HG03442 (cell line): ENCODE measurements at regions not wholly inside any gene's neighbourhood (a gene's known extent, or its start where the extent isn't known, plus 50 kb on each side); places are given as distances from the start of the nearest gene placed in this dataset.

ENCODE experiments used
- ATAC-seq: cut with Tn5 transposase; IDR thresholded peaks from one replicate; pipeline ENCODE4 v1.9.1; 2021; ENCODE audit warnings: mild to moderate bottlenecking, moderate library complexity; ENCODE audit not compliant: unreplicated experiment

DNA sequence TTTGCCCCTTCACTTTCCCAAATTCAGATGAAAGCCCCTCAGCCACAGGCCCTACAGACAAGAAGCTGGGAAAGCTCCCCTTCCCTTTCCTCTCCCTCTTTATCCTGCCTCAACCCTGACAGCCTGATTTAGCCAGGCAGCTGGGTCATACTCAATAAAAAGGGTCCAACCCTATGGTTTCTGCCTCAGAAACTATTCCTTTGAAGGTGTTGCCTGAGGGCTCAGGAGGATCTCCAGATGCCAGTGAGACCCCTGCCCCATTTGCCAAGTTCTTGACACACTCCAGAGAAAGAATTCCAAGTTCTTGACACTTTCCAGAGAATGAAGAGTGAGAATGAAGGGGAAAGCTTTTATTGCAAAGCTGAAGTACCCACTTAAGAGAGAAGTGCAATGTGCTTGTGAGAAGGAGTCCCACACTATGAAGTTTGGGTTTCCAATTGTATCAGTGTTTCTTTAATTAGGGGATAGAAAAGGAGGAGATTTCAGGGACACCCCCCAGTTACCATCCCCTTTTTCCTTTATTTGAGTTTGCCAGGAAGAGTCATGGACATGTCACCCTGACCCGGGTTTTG, 576.2 kb downstream of the METTL4 start:
- ATAC-seq: no peak

DNA sequence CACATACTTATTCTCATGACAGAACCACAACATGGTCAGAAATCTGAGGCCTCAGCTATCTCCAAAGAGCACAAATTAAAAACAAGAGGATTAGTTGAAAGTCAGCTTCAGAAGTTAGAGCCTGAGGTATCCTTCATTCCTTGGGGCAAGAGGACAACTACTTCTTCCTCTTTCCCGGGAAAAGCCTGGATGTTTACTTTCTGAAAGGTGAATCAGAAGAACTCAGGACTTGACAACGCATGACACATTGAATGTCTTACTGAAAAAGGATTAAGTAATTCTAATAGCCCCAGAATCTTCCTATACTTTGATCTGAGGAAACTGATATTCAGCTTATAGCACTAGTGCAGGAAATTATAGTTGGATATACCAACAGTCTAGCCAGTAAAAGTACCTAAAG, 573.2 kb downstream of the METTL4 start:
- ATAC-seq: no peak

DNA sequence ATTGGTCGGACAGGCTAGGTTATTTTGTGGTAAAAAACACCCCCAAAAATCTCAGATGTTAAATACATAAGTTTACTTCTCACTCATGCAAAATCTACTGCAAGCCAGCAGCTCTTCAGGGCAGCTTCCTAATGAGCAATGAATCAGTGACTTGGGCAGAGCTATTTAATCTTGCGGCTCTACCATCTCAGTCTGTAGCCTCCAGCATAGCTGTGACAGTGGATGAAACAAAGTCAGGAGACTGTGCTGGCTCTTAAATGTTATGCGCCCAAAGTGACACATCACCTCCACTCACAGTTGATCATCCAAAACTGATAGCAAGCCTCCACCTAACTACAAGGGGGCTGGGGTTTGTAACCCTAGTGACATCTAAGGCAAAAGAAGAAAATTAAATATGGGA, 571.9 kb downstream of the METTL4 start:
- ATAC-seq: no peak

DNA sequence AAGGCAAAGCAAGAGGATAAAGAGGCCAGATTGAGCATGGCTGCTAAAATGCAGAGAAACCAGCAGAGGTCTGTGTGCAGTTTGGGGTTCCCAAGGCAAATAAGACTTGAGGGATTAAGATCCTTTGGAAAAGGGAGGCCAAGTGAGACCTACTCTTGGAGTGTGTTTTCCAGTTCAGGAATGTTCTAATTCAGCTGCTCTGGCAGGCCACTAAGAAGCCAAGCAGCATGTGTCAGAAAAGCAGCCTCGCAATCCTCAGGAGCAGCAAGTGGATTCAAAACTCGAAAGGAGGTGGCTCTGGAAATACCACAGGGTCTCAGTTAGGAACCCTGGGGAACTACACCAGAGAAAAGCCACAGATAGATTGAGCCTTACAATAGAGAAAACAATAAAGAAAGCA, 569.2 kb downstream of the METTL4 start:
- no peak for ATAC-seq

DNA sequence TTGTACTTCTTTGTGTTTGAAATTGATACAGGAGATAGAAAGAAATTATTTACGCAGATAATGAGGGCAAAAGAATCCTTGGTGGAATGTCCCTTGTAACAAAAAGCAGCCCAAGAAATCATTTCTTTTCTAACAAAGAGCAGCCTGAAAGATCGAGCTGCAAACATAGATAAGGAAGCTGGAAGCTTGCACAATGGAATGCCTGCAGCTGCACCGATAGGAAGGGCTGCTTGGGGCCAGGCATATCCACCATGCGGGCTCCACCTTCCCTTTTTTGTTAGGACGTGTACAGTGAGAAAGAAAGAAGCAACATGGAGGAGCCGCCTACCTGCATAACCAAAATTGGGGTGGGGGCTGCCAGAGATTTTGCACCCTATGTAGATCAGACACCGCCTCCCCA, 568.7 kb downstream of the METTL4 start:
- ATAC-seq: no peak

DNA sequence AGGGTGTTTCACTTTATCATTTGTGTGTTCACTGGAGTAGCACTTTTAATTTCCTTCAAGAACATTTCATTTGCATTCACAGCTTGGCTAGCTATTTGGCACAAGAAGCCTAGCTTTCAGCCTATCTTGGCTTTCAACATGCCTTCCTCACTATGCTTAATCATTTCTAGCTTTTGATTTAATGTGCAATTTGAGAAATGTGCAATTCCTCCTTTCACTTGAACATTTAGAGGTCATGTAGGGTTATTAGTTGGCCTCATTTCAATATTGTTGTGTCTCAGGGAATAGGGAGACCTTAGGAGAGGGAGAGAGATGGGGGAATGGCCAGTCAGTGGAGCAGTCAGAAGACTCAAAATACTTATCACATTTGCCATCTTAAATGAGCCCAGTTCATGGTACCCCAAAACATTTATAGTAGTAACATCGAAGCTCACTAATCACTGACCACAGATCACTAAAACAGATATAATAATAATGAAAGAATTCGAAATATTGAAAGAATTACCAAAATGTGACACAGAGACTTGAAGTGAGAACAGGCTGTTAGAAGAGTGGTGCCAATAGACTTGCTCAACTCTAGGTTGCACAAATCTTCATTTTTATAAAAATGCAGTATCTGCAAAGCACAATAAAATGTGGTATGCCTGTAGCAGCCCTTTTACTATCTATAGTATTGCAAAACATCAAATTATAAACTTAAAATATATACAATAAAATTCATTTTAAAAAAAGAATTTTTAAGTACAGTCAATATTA, 561.2 kb downstream of the METTL4 start:
- ATAC-seq: no peak

DNA sequence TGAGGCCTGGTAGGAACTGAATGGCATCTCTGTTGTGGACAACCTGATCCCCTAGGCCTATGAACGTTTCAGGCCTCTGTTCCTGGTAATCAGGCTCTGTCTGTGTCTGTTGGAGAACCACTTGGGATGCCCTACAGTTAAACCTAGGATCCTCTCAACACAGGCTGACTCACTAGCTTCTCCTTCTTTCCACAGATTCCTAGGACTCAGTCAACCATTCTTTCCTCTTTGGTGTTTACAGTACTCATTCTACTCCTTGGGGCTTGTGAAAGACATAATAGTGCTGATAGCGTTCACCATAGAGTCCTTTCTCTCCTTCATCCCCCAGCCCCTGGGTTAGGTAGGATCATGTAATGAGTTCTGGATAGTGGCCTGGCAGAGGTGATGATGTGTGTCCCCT, 544.3 kb downstream of the METTL4 start:
- no peak for ATAC-seq

DNA sequence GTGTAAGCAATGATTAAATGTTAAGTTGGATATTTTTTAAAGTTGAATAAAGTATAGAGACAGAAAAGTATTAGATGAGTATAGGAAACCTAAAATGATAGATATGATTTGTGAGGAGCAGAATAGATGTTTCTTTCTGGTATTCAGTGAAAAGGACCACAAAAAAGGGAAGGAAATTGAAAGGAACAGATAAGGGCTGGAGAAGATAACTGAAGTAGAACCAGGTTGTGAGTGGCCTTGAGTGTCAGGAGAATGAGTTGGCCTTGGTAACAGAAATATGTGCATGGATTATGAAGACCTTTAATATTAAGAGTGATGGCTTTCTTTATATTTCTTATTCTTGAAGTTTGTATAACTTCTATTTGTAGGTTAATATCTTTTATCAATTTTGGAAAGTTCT, 543.5 kb downstream of the METTL4 start:
- no peak for ATAC-seq

DNA sequence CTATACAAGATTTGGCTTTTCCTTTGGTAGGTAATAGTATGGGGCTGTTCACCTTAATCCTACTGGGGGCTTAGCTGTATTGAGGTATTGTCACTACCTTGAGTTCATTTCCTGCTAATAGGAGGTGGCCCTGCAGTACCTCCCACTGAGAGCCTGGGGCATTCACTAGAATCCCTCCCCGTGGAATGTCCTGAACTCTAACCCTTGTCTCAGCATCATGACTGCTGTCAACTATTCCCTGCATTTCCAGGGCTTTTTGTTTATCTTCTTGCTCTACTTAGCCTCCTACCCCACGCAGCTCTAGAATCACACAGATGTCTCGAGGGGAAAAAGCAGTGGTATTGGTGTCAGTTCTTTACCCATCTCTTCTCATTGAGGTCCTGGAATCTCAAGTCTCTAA, 542.3 kb downstream of the METTL4 start:
- no peak for ATAC-seq

DNA sequence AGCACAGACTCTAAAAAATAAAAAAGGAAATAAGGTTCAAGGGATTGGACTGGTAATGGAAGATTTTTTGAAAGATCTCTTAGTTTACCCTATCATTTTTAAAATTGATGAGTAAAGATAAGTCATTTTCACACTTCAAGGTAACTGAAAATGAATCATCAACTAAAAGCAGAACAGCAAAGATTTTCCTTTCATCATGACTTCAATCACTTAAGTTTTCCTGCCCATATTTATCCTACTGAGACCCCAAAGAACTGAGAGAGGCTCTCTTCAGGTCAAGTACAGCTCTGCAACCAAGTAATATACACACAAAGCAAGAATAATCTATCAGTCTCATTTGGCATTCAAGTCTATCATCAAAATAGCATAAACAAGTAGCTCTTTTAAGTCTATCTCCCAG, 540.7 kb downstream of the METTL4 start:
- ATAC-seq: no peak

DNA sequence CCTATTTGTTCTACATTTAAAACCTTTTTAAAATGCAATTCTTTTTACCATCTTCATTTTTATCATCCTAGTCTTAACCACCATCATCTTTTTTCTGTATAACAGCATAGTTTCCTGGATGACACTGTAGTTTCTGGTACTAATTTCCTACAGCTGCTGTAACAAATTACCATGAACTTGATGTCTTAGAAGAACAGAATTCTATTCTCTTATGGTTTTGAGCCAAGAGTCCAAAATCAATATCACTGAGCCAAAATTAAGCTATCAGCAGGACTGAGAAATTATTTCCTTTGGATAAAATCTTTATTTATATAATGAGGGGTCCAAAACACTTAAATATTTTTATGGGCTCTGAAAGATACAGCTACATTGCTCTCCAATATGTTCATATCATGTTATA, 539.3 kb downstream of the METTL4 start:
- ATAC-seq: no peak

DNA sequence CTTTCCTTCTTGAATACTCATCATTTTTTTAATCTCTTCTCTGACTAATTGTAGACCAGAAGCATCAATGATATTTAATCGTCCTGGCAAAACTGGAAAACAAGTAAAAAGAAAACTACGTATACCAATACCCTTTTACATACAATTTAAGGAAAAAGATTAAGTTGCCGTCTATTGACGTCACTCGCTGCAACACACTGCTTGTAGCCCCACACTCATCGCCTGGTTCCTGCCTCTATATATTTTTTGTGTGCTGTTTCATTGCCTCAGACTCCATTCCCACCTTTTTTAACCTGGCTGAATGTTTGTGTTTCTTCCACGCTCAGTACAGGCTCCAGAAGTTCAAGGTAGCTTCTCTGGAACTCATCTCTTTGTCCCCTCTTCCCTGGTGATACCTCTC, 536.2 kb downstream of the METTL4 start:
- ATAC-seq: no peak

DNA sequence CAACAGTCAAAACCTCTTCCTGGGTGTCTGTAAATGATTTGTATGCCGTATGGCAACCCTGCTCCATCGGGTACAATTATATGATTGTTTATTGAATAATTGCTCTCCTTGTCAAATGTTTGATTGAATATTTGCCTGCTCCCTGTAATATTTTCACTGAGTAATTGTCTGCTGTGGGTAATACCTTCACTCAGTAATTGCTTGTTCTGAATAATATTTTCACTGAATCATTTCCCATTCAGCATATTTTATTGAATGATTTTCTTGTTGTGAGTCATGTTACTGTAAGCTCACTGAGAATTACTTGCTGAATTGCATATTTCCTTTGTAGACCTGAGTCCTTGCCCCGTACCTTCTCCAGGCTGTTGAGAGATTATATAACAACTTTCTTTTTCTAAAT, 535.2 kb downstream of the METTL4 start:
- ATAC-seq: no peak

DNA sequence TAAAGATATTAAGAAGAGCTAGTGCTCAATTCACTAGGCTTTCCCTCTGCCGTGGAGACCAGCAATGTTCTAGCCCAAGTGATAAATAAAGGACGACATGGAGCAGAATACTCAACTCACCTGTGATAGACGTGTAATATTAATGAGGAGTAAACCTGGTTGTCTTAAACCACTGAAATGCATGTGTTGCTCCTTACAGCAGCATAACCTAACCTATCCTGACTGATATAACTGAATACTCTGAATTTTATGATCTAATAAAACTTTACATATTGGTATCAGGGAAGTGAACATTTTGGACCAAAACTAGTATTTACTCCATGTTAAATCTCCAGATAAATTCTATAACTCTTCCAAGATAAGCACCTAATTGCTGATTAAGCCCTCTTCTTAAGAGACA, 531.0 kb downstream of the METTL4 start:
- no peak for ATAC-seq

DNA sequence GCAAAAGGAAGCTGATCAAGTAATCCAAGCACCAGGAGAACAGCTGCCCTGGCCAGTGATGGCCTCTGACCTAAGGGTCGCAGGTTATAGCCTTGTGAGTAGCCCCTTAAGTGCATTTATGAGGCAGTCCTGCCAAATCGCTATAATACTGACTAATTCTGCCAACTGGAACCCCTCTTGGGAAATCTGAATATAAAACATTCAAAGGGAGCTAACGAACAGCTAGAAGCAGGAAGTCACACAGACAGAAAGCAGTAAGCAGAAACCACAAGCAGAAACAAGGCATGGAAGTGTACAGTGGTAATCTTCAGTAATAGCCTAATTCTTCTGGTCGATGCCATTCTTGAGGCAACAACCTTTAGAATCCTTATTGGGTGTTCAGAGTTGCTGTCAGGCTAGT, 521.3 kb downstream of the METTL4 start:
- no peak for ATAC-seq

DNA sequence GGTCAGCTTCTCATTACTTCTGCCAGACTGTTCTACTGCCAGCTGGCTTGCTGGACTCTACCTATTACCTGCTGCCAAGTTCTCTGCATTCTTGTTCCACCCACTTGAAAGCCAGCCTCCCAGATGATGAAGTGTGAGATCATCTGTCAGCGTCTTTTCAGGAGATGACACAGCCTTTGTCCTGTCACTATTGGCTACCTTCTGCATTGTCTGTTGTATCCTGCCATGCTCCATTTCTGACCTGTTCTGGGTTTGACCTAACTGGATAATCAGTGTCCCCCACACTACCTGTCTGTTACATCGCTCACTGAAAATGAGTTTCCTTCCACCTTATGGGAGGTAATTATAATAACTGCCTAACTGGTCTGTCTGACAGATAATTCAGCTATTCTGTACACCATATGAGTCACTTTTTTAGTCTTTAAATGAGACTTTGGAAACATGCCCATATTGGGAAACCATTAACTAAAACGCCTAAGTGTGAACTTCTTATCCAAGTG, 520.6 kb downstream of the METTL4 start:
- ATAC-seq: no peak

DNA sequence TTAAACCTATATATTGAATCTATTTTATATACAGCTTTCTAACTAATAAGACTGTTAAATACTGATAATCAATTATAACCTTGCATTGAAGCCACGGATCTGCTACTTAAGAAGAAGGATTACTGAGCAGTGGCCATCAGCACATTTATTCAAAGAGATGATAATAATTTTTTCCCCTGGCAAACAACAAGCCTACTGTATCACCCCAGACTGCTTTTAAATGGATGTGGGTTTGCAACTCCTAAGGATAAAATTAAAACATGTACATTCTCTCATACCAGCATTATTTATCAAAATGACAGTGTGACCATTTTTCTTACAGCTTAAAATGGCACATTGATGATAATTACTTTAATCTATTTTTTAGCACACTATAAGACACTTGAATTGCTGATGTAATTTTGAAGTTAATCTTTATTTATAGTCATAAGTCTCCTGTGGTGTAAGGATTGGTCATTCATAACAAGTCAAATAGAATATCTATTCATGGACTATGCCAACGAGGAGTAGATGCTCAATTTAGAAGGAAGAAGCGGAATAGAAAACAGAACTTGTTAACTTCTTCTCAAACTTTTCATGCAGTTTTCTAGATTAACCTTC, 517.7 kb downstream of the METTL4 start:
- no peak for ATAC-seq

DNA sequence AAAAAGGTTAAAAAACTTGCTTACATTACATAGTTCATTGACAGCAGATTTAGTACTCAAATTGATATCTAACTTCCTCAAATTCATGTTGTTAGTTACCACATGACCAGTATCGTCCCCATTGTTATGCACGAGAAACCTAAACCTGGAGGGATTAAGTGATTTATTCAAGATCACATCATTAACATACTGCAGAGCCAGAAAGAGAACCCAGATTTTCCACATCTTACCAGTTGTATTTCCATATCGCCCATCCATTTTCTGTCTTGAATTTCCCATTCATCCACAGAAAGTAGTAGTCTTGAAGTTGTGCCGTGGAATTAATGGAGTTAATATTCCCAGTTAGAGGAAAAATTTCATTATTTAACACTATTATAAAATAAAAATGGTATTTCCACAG, 512.0 kb downstream of the METTL4 start:
- ATAC-seq: no peak

DNA sequence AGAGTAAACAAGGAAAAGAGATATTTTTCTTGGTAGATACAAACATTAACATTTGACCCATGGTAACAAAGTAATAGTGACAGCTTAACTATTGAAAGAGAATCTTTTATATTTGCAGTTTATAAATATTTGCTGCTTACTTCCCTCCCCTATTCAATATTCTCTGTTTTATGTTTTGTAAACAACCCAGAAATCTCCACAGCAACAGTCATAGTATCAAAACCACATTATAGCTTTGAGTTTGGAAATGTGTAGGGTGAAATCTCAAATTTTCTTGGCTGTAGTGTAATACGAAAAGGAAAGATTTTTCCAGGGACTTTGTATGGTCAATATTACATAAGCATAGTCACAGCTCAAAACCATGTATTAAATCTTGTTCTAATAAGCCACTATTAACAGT, 511.2 kb downstream of the METTL4 start:
- ATAC-seq: no peak

DNA sequence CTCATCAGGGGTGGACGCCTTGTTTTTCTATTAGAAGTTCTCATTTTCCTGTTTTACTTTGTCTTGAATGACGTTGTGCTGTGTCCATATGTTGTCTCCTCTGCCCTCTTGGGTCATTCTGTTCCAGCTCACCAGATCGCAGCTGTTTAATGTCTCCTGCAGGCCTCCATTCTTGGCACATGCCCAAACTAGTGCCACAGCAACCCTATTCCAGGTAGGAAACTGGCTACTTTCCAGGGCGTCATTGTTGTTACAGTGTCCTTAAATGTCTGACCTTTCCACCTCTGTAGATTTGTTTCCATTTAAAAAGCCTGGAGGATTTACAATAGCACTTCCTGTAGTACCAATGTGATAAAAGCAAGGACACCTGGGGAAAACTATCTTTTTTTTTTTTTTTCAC, 500.7 kb downstream of the METTL4 start:
- ATAC-seq: no peak

DNA sequence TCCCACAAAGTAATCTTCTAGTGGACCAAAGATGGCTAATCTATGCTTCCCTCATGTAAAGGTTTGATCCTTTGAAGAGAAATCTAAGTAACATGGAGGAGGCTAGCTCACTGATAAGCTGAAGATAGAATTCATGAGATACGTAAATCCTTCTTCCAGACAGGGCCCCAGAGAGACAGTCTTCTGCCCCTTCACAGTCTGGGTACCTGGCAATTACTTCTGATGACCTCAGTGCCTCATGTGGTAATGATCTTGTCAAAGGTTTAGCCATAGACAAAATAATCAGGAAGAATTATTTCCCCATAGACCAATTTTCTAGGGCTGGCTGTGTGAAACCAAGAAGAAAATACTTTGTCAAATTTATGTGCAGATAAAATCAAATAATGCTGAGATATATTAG, 495.8 kb downstream of the METTL4 start:
- no peak for ATAC-seq

DNA sequence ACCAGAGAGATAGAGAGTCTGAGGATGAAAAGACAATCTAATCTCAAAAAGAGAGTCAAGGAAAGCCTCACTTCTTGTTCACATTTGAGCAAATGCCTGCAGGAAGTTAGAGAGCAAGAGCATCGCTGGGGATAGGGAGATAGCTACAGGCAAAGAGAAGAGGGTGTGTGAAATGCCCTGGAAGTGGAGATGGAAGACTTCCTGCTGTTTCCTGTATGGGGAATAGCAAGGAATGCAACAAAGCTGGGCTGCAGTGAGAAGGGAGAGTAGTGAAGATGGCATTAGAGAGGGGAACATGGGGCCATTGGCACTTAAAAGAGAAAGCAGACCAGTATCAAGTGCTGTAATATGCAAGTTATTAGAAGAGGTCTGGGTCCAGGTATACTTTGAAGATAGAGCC, 488.6 kb downstream of the METTL4 start:
- ATAC-seq: no peak
